ENCODE measurements at regions not wholly inside any gene's neighbourhood (a gene's known extent, or its start where the extent isn't known, plus 50 kb on each side); places are given as distances from the start of the nearest gene placed in this dataset.

DNA sequence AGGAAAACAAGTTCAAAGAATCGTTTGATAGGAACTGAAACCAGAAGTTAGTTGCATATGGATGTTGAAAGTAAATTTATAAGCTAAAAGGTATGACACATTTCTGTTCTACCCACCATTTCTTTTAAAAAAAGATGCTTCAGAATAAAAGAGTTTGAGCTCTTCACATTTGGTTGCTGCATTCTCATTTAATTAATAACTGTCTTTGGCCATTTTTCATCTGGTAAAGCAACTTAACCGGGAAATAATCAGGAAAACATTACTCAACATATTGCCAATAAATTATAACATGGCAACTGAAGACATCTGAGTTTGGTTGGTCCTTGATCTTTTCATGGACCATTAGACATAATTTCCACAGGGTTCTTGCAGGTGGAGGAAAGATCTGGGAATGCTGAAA, 180.2 kb upstream of the TWIST2 start:
- TF ChIP-seq, protein P1, sequence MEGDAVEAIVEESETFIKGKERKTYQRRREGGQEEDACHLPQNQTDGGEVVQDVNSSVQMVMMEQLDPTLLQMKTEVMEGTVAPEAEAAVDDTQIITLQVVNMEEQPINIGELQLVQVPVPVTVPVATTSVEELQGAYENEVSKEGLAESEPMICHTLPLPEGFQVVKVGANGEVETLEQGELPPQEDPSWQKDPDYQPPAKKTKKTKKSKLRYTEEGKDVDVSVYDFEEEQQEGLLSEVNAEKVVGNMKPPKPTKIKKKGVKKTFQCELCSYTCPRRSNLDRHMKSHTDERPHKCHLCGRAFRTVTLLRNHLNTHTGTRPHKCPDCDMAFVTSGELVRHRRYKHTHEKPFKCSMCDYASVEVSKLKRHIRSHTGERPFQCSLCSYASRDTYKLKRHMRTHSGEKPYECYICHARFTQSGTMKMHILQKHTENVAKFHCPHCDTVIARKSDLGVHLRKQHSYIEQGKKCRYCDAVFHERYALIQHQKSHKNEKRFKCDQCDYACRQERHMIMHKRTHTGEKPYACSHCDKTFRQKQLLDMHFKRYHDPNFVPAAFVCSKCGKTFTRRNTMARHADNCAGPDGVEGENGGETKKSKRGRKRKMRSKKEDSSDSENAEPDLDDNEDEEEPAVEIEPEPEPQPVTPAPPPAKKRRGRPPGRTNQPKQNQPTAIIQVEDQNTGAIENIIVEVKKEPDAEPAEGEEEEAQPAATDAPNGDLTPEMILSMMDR (IDR thresholded peaks at IDR 0.05), result no peak
- TF ChIP-seq CHD2 (IDR thresholded peaks at IDR 0.05; ENCODE audit: low read length, partially characterized antibody), result no peak
- no peak for TF ChIP-seq RFX5 (IDR thresholded peaks at IDR 0.05)

Data from A549 (cell line).